GM12878 (cell line): ENCODE measurements at regions not wholly inside any gene's neighbourhood (a gene's known extent, or its start where the extent isn't known, plus 50 kb on each side); places are given as distances from the start of the nearest gene placed in this dataset.

ENCODE experiments used
- ATAC-seq: fragments of 200-7000 bp; cut with Tn5 transposase; 3 replicates; pipeline ENCODE4 v1.9.1; 2020; ENCODE audit warnings: mild to moderate bottlenecking, moderate library complexity
- BruUV-seq: library from RNA; stranded (reverse); fragments of 400-500 nt; replicated peaks from 2 replicates; lab custom pipeline; 2021; lab: Mats Ljungman, UMichigan
- CTCF ChIA-PET: fragments of 300-600 bp; sonication (Branson Sonifier 250); formaldehyde crosslinking; extraction: SDS; loops from one replicate; lab custom pipeline; 2021; ENCODE audit warnings: inconsistent platforms; lab: Yijun Ruan, JAX
- POLR2A ChIA-PET: fragments of 350-600 bp; formaldehyde crosslinking; extraction: SDS; loops from one replicate; lab custom pipeline; 2021; ENCODE audit warnings: inconsistent platforms; lab: Charles Lee
- RAD21 ChIA-PET: fragments of 300-600 bp; sonication (Branson Sonifier 250); formaldehyde crosslinking; loops from one replicate; lab custom pipeline; 2023; ENCODE audit warnings: antibody characterized with exemption; ENCODE audit not compliant: unreplicated experiment; lab: Charles Lee
- SMC1A ChIA-PET: fragments of 300-600 bp; sonication (Branson Sonifier 250); formaldehyde crosslinking; loops from one replicate; lab custom pipeline; 2023; ENCODE audit not compliant: unreplicated experiment, uncharacterized antibody; lab: Charles Lee
- DNase-seq: peaks from one replicate; pipeline ENCODE4 v3.0.0-alpha.2; 2011; ENCODE audit warnings: low read depth, low spot score
- FAIRE-seq: peaks from 3 replicates; lab custom pipeline; 2011; peaks lifted over from hg19 to GRCh38; lab: Jason Lieb, UNC
- H2AFZ ChIP-seq: 2 replicates; pipeline ENCODE4 v1.6.0; 2011; ENCODE audit warnings: low read depth, low read length, control low read depth; ENCODE audit not compliant: control insufficient read depth
- H3K27ac ChIP-seq: 2 replicates; pipeline ENCODE4 v1.5.1; 2011; ENCODE audit warnings: control low read depth; ENCODE audit not compliant: control insufficient read depth, insufficient read depth
- H3K27me3 ChIP-seq, 2 experiments: replicated peaks in 1 of 2; 2 replicates each; pipeline versions ENCODE4 v1.6.0 to v1.6.1; 2011; ENCODE audit warnings: low read length in 1 of 2; ENCODE audit not compliant: control insufficient read depth in 2 of 2, insufficient read depth in 2 of 2
- H3K36me3 ChIP-seq, 2 experiments: 2 replicates each; pipeline ENCODE4 v1.5.1; 2011; ENCODE audit warnings: low read length in 1 of 2; ENCODE audit not compliant: control insufficient read depth in 2 of 2, insufficient read depth in 2 of 2
- H3K4me1 ChIP-seq: 2 replicates; pipeline ENCODE4 v1.6.1; 2011; ENCODE audit warnings: mild to moderate bottlenecking, low read length, moderate library complexity, mixed read lengths; ENCODE audit not compliant: control insufficient read depth, insufficient read depth
- H3K4me2 ChIP-seq: 2 replicates; pipeline ENCODE4 v1.6.0; 2011; ENCODE audit warnings: control low read depth; ENCODE audit not compliant: control insufficient read depth, insufficient read depth
- H3K4me3 ChIP-seq: fragments of 200-600 bp; sonication (generic); 2 replicates; pipeline ENCODE4 v1.5.1; 2016
- H3K79me2 ChIP-seq: 2 replicates; pipeline ENCODE4 v1.6.0; 2011; ENCODE audit warnings: low read length; ENCODE audit not compliant: control insufficient read depth, insufficient read depth
- H3K9ac ChIP-seq: 2 replicates; pipeline ENCODE4 v1.8.0; 2011; ENCODE audit warnings: low read length, control low read depth, mixed read lengths; ENCODE audit not compliant: control insufficient read depth, insufficient read depth
- H3K9me3 ChIP-seq: replicated peaks from 3 replicates; pipeline ENCODE4 v1.5.1; 2011; ENCODE audit warnings: mild to moderate bottlenecking, low read length; ENCODE audit not compliant: control insufficient read depth, insufficient read depth
- H4K20me1 ChIP-seq: 2 replicates; pipeline ENCODE4 v1.6.0; 2011; ENCODE audit not compliant: control insufficient read depth, insufficient read depth
- RAD21 ChIP-seq: IDR thresholded peaks from 2 replicates; pipeline ENCODE4 v1.6.1; 2011; ENCODE audit warnings: mild to moderate bottlenecking, low read depth, low read length, moderate library complexity; ENCODE audit not compliant: insufficient read depth
- SMC3 ChIP-seq: IDR thresholded peaks from 2 replicates; pipeline ENCODE4 v1.6.1; 2011; ENCODE audit warnings: low read length, improper control_type of control experiment, borderline replicate concordance
- YY1 ChIP-seq: IDR thresholded peaks from 2 replicates; pipeline ENCODE4 v1.6.1; 2011; ENCODE audit warnings: low read depth, mild to moderate bottlenecking, low read length
- WGBS: methylation state at CpG from one replicate; pipeline ENCODE4 v1.1.6; 2016; ENCODE audit warnings: low lambda C conversion rate; ENCODE audit not compliant: insufficient replicate concordance, insufficient coverage; ENCODE audit errors: missing lambda C conversion rate; 5-methylcytosine and 5-hydroxymethylcytosine counted together
- in situ Hi-C: fragments of 300-500 bp; cut with MboI; formaldehyde crosslinking; loops from 9 replicates; pipeline ENCODE4 v1.14.3; 2018; ENCODE audit warnings: mixed read lengths
- intact Hi-C: fragments of 100-400 bp; cut with micrococcal nuclease; formaldehyde crosslinking; loops from one replicate; pipeline ENCODE4 v1.14.2; 2022; ENCODE audit not compliant: unreplicated experiment
- TF ChIP-seq, protein P1 (sequence below): IDR thresholded peaks from 2 replicates; pipeline ENCODE4 v1.6.1; 2011; ENCODE audit warnings: low read depth, mild to moderate bottlenecking, low read length, moderate library complexity, borderline replicate concordance; ENCODE audit errors: extremely low read depth
- TF ChIP-seq, protein P2 (sequence below), 3 experiments: IDR thresholded peaks in 2 of 3; conservative IDR thresholded peaks in 1 of 3; 2 replicates each; pipeline ENCODE4 v1.5.1; 2011; ENCODE audit warnings: low read depth in 3 of 3, low read length in 3 of 3, mild to moderate bottlenecking in 3 of 3, control low read depth in 2 of 3, moderate library complexity in 2 of 3, inconsistent platforms in 1 of 3, mixed read lengths in 1 of 3; ENCODE audit not compliant: control insufficient read depth in 2 of 3, insufficient read depth in 1 of 3; ENCODE audit errors: extremely low read depth in 1 of 3

DNA sequence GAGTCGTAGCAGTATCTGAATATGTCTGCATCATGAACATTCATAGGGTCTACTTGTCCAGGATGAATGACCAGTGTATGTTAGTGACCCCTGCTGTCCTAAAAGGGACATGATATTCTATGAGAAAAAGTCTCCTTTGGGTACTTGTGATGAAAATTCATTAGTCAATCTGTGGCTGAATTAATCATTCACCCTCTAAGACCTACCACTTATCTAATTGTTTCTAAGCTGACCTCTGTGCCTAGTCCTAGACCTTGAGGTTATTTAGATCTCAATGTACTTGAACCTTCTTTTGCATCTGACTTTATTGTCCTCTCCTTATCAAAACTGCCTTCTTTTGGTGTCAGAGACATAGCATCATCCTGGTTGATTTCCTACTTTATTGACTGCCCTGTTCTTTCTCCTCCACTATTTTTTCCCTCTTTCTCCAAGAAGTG, 799.3 kb downstream of the DIPK2A start:
- ChIA-PET CTCF (interaction anchor here (1.9 kb wide), 1 partner anchor 83 kb away, joined by 3 read pairs; no protein-coding TSS in a partner anchor), POLR2A (no interaction called here), RAD21 (no interaction called here), SMC1A (no interaction called here)
- Histone ChIP-seq H3K27ac (no peak overlapping the region), H3K27me3 (no peaks in the 10 kb centered on the region), H3K4me3 (no peak overlapping the region), H3K4me2 (no peak overlapping the region), H3K79me2 (no peaks in the 10 kb centered on the region), H4K20me1 (no peaks in the 10 kb centered on the region), H3K9ac (no peak overlapping the region), H3K9me3 (no peaks in the 10 kb centered on the region), H3K4me1 (no peaks in the 10 kb centered on the region), H3K36me3 (no peaks in the 10 kb centered on the region), H2AFZ (no peak overlapping the region; the same call in 1 of the 2 replicates)
- no peak for TF ChIP-seq YY1
- TF ChIP-seq, protein P1, sequence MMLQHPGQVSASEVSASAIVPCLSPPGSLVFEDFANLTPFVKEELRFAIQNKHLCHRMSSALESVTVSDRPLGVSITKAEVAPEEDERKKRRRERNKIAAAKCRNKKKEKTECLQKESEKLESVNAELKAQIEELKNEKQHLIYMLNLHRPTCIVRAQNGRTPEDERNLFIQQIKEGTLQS = no peak
- TF ChIP-seq SMC3 = peak; percentile 37; the same call in 1 of the 2 replicates
- TF ChIP-seq, protein P2, sequence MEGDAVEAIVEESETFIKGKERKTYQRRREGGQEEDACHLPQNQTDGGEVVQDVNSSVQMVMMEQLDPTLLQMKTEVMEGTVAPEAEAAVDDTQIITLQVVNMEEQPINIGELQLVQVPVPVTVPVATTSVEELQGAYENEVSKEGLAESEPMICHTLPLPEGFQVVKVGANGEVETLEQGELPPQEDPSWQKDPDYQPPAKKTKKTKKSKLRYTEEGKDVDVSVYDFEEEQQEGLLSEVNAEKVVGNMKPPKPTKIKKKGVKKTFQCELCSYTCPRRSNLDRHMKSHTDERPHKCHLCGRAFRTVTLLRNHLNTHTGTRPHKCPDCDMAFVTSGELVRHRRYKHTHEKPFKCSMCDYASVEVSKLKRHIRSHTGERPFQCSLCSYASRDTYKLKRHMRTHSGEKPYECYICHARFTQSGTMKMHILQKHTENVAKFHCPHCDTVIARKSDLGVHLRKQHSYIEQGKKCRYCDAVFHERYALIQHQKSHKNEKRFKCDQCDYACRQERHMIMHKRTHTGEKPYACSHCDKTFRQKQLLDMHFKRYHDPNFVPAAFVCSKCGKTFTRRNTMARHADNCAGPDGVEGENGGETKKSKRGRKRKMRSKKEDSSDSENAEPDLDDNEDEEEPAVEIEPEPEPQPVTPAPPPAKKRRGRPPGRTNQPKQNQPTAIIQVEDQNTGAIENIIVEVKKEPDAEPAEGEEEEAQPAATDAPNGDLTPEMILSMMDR (IDR thresholded peaks at IDR 0.05 in 2 of 3, conservative IDR thresholded peaks at IDR 0.05 in 1 of 3; ENCODE audit: control insufficient read depth in 2 of 3, extremely low read depth in 1 of 3, insufficient read depth in 1 of 3, low read depth in 3 of 3, low read length in 3 of 3) = peak in 2 of 3 experiments; percentile 21 to 32; a peak in 2 of 6 replicates
- TF ChIP-seq RAD21 = peak; percentile 61
- intact Hi-C loops (loop anchor here (2.0 to 10.0 kb wide), 2 partner anchors 796 to 876 kb away; no protein-coding TSS in a partner anchor), in situ Hi-C loops (no loop called here)
- DNase-seq (no peak), FAIRE-seq (peak; percentile 54), ATAC-seq (peak; percentile 62)
- BruUV-seq = no TSS peak
- 0% methylated on average over 1 of the region's 1 CpG for WGBS
